ENCODE measurements at regions not wholly inside any gene's neighbourhood (a gene's known extent, or its start where the extent isn't known, plus 50 kb on each side); places are given as distances from the start of the nearest gene placed in this dataset.

DNA sequence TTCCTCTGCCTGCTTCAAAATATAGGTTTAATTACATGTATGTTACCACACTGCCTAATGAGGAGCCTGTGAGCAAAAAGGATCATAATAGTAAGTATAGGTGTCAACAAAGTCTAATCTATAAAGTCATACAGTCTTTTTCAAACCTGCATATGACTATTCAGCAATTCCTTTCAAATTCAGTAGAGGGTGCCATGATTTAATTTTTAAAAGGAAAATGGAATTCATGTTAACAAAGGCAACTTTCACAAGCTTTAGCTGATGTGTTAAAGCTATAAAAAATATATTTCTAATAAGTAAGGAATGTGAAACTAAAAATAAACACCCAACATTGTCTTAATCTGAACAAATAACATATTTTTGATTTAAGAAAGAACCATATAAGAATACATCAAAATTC lies 52.1 kb downstream of the MPP7 start:
- in situ Hi-C loops (cut with MboI; ENCODE audit: low pct_unique_long_range_greater_than_20kb, low sequenced_read_pairs), result loop anchor here (25.0 kb wide), 1 partner anchor 137 kb away; no protein-coding TSS in a partner anchor

GRCh38 chr10:28250358-28250757 lies 52.5 kb downstream of the MPP7 start:
- no peak for DNase-seq
- in situ Hi-C loops (cut with MboI; ENCODE audit: low pct_unique_long_range_greater_than_20kb, low sequenced_read_pairs), result loop anchor here (25.0 kb wide), 1 partner anchor 137 kb away; no protein-coding TSS in a partner anchor

More for the DNA sequence above, 52.1 kb downstream of the MPP7 start:
- peak; percentile 8 for DNase-seq

DNA sequence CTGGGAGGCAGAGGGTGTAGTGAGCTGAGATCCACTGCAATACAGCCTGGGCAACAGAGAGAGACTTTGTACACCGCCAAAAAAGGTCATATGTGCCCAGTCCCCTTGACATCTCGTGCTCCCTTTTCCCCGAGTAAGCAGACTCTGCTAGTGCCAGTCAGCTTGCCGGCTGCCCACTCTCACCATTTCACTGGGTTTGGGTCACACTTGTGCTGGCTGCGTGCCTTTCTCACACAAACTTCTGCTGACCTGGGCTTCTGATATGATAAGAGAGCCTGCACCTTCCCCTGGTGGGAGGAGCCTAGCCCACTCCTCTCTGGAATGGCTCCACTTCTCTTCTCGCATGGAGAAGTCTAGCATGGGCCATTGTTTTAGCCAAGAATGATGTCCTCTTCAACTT lies 53.4 kb downstream of the MPP7 start:
- DNase-seq, result no peak
- in situ Hi-C loops (cut with MboI; ENCODE audit: low pct_unique_long_range_greater_than_20kb, low sequenced_read_pairs), result no loop called here

- in situ Hi-C loops (cut with MboI; ENCODE audit: low pct_unique_long_range_greater_than_20kb, low sequenced_read_pairs), result no loop called here
- peak; percentile 86 for DNase-seq
Measured at GRCh38 chr10:28248092-28248491, 54.8 kb downstream of the MPP7 start.

DNA sequence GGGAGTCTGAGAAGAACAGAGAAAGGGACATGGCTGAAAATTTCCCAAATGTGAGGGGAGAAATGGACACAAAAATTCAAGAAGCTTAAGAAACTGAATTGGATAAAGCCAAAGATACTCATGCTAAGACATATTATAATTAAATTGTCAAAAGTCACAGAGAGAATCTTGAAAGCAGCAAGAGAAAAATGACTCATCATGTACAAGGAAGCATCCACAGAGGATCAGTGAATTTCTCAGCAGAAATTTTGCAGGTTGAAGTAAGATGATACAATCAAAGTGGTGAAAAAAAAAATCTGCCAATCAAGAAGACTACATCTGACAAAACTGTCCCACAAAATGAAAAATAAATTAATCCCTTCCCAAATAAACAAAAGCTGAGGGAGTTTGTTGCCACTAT lies 56.8 kb downstream of the MPP7 start:
- in situ Hi-C loops (cut with MboI; ENCODE audit: low pct_unique_long_range_greater_than_20kb, low sequenced_read_pairs), result no loop called here
- no peak for DNase-seq

DNA sequence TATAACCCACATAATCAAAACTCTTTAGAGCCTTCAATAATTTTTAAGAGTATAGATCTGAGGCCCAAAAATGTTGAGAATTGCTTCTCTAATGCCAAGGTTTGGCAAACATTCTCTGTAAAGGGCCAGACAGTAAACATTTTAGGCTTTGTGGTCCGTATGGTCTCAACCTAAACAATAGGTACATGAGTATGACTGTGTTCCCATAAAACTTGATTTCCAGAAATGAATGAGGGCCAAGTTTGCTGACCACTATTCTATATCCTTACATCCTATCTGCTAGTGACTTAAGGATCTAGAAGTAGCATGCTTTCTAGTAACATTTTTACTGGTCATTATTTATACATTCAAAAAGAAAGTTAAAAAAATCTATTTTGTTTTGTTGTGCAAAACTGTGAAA lies 58.9 kb downstream of the MPP7 start:
- DNase-seq, result no peak
- in situ Hi-C loops (cut with MboI; ENCODE audit: low pct_unique_long_range_greater_than_20kb, low sequenced_read_pairs), result no loop called here

DNA sequence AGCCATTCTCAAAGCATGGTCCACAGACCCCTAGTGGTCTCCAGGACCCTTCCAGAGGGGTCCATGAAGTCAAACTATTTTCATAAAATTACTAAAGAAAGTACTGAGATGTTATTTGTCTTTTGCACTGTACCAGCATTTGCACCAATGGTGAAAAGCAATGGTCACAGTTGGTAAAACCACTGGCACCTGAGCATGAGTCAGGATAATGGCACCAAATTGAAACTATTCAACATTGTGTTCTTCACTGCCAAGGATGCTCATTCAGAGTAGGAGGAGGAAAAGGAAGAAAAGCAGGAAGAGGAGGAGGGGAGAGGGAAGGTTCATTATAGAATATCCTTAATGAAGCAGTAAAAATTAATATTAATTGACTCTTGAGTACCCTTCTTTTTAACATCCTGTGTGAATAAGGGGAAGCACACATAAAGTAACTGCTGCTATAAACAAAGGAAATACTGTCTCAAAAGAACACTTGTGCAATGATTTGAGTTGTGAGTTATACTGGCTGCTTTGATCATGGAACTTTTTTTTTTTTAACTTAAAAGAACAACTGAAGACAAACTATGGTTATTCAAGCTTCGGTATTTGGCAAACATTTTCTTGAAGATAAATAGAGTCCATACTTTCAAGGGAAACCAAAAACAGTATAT lies 60.2 kb downstream of the MPP7 start:
- in situ Hi-C loops (cut with MboI; ENCODE audit: low pct_unique_long_range_greater_than_20kb, low sequenced_read_pairs), result no loop called here
- DNase-seq, result no peak

DNA sequence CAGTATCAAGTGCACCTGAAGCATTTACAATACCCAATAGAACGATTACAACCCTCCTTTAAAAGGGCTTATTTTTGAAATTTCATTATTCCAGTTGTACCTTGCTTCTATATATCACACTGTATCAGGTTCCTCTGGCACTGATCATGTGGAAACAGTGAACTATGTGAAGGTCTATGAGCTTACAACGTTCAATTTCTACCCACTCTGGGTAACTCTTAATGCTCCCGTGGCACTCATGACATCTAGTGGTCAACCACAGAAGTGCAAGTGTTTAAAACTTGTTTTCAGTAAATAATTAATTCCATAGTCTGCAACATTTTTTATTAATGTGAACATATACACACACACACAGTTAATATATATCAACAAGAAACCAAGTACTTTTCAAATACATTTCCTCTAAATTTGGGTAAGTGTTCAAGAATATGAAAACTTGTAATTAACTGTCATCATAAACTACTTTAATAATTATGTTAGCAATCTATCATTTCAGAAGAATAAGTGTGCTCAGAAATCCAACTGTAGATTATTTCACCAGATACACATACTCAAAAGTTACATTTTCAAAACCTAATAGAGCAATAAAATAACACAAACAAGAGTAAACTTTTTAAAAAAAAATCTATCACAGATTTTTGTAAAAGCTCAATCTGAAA lies 61.0 kb downstream of the MPP7 start:
- in situ Hi-C loops (cut with MboI; ENCODE audit: low pct_unique_long_range_greater_than_20kb, low sequenced_read_pairs), result no loop called here
- DNase-seq, result peak; percentile 54

DNA sequence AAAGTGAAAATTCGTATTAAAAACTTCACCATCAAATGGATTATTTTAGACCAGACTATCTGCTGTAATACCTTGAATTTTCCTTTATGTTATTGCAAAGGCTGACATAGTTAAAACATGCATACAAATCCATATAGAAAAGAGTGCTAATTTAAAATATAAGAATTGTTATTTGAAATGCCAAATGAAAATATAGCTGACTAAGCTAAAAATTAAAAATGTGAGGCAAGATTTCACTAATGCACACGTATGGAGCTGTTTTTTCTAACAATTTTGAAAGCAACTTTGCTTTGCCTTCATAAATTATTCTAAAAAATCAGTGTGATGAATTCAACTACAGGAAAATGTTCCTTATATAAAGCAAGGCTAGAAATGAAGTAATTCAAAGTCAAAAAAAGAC lies 62.5 kb downstream of the MPP7 start:
- in situ Hi-C loops (cut with MboI; ENCODE audit: low pct_unique_long_range_greater_than_20kb, low sequenced_read_pairs), result no loop called here
- DNase-seq, result no peak

- in situ Hi-C loops (cut with MboI; ENCODE audit: low pct_unique_long_range_greater_than_20kb, low sequenced_read_pairs), result no loop called here
- DNase-seq, result no peak
Measured at GRCh38 chr10:28236591-28236990, 66.3 kb downstream of the MPP7 start.

DNA sequence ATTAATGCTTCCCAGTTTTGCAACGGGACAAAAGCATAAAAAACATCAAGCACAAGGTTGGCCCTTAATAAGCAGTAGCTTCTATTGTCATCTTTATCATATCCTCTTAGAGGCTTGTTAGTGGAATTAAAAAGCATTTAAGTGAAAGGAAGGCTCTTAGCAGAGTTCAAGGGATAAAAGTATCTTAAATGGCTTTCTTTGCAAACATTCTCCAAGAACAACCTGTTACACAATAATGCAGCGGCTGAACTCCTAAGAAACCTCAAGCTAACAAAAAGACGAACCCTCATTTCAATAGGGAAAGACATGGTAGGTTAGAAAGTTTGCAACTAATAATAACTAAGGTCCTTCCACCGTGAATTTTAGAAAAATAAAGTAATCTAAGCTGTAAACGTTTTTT lies 82.1 kb downstream of the MPP7 start:
- in situ Hi-C loops (cut with MboI; ENCODE audit: low pct_unique_long_range_greater_than_20kb, low sequenced_read_pairs), result no loop called here
- no peak for DNase-seq

- no peak for DNase-seq
- in situ Hi-C loops (cut with MboI; ENCODE audit: low pct_unique_long_range_greater_than_20kb, low sequenced_read_pairs), result no loop called here
Measured at GRCh38 chr10:28219251-28219650, 83.6 kb downstream of the MPP7 start.

DNA sequence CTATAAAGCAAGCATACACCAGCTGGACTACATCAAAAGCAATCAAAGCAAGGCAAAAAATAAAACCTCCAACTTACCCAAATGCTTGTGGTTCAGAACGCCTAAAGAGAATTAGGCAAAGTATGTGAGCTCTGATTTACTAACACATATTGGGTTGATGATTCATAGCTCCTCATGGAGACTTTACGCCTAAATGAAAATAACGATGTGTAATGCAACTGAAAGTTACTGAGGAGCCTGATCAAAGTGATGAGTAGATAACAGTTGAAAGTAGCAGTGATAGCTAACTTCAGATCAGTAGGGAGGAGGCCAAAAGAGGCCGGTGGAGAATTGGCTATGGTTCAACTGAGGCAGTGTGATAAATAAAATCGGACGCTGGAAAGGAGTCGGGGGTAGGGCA lies 85.0 kb downstream of the MPP7 start:
- DNase-seq, result no peak
- in situ Hi-C loops (cut with MboI; ENCODE audit: low pct_unique_long_range_greater_than_20kb, low sequenced_read_pairs), result no loop called here

DNA sequence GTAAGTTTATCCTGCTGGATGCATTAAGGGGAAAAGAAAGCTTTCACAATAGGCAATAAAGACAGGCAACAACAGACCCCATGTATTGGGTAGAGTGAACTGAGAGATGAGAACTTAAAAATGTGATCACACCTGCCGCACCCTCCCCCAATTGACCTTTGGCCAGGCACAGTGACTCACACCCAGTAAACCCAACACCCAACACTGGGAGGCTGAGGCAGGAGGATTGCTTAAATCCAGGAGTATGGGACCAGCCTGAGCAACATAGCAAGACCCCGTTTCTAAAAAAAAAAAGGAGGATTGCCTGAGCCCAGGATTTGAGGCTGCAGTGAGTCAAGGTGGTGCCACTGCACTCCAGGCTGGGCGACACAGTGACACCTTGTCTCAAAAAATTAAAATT lies 86.9 kb downstream of the MPP7 start:
- DNase-seq, result no peak
- in situ Hi-C loops (cut with MboI; ENCODE audit: low pct_unique_long_range_greater_than_20kb, low sequenced_read_pairs), result no loop called here

DNA sequence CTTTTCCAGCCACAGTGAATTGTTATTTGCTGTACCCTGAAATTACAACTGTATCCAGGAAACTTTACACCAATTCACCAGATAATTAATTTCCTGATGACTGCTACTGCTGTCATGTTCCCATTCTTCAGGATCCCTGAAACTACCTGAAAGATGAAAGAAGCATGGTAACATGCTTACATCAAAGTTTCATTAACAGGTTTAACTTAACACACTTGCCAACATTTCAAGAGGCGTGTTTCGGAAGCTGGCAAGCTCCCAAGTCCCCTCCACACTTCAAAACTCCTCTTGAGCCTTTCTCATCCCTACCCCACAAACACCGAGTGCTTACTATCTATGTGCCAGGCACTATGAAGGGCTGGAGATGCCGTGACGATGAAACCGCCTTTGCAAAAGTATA lies 88.6 kb downstream of the MPP7 start:
- no peak for DNase-seq
- in situ Hi-C loops (cut with MboI; ENCODE audit: low pct_unique_long_range_greater_than_20kb, low sequenced_read_pairs), result no loop called here

DNA sequence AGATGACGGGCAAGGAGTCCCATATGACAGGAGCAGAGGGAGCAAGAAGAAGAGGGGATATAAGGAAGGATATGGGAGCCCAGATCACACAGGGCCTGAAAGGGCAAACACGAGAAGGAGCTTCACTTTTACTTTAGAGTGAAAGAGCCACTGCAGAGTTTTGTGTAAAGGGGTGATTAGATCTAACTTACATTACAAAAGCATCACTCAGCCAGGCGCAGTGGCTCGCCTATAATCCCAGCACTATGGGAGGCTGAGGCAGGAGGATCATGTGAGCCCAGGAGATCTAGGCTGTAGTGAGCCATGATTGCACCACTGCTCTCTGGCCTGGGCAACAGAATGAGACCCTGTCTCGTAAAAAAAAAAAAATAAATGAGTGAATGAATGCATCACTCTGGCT lies 91.1 kb downstream of the MPP7 start:
- in situ Hi-C loops (cut with MboI; ENCODE audit: low pct_unique_long_range_greater_than_20kb, low sequenced_read_pairs), result no loop called here
- no peak for DNase-seq

- in situ Hi-C loops (cut with MboI; ENCODE audit: low pct_unique_long_range_greater_than_20kb, low sequenced_read_pairs), result no loop called here
- no peak for DNase-seq
Measured at GRCh38 chr10:28207799-28208198, 95.1 kb downstream of the MPP7 start.

- in situ Hi-C loops (cut with MboI; ENCODE audit: low pct_unique_long_range_greater_than_20kb, low sequenced_read_pairs), result no loop called here
- no peak for DNase-seq
Measured at GRCh38 chr10:28202941-28203352, 99.9 kb downstream of the MPP7 start.

- no peak for DNase-seq
- in situ Hi-C loops (cut with MboI; ENCODE audit: low pct_unique_long_range_greater_than_20kb, low sequenced_read_pairs), result no loop called here
Measured at GRCh38 chr10:28201410-28202400, 101.2 kb downstream of the MPP7 start.

DNA sequence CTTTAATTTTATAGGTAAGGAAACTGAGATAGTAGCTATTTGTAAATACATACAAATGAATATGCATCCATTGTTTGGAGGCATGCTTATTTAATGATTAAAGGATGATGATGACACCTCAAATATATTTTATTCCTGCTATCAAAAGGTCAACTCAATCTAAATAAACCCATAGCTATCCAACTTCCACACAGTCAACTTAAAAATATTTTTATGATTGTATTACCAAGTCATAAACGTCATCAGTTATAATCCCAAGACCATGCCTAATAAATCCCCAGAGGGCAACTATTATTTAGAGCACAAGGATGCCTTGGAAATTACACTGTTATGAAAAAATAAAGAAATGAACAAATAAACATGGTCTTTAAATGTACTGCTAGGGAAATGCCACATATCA lies 102.1 kb downstream of the MPP7 start:
- in situ Hi-C loops (cut with MboI; ENCODE audit: low pct_unique_long_range_greater_than_20kb, low sequenced_read_pairs), result no loop called here

More for the DNA sequence above, 102.1 kb downstream of the MPP7 start:
- no peak for DNase-seq
